ENCODE measurements at regions not wholly inside any gene's neighbourhood (a gene's known extent, or its start where the extent isn't known, plus 50 kb on each side); places are given as distances from the start of the nearest gene placed in this dataset.

GRCh38 chr9:86876621-86877196, 70.6 kb downstream of the GAS1 start:
- H3K4me3 Mint-ChIP-seq = peak overlapping the region in 1 of 3 experiments; percentile 31
- peaks cover 4% of the 10 kb centered on the region for H3K27me3 Mint-ChIP-seq (ENCODE audit: low read depth)
- peaks cover 4% of the 10 kb centered on the region for H3K4me1 Mint-ChIP-seq
- peak overlapping the region in 1 of 3 experiments; percentile 75 for H3K27ac Mint-ChIP-seq
- no peaks in the 10 kb centered on the region for H3K36me3 Mint-ChIP-seq (ENCODE audit: low read depth)
- H3K9me3 Mint-ChIP-seq = no peaks in the 10 kb centered on the region
- TF ChIP-seq CTCF (IDR thresholded peaks at IDR 0.05; ENCODE audit: unreplicated experiment in 3 of 3) = no peak

GRCh38 chr9:86868616-86869015, 78.7 kb downstream of the GAS1 start:
- Mint-ChIP-seq H3K4me3 (no peak overlapping the region), H3K36me3 (ENCODE audit: low read depth) (no peaks in the 10 kb centered on the region), H3K27me3 (ENCODE audit: low read depth) (no peaks in the 10 kb centered on the region), H3K27ac (peak overlapping the region; percentile 48 to 68 (median 57)), H3K4me1 (peaks cover 40% of the 10 kb centered on the region), H3K9me3 (no peaks in the 10 kb centered on the region)
- TF ChIP-seq CTCF (IDR thresholded peaks at IDR 0.05; ENCODE audit: unreplicated experiment in 3 of 3) = no peak

- peak overlapping the region; percentile 48 to 68 (median 57) for H3K27ac Mint-ChIP-seq
- H3K4me3 Mint-ChIP-seq = no peak overlapping the region
- no peaks in the 10 kb centered on the region for H3K36me3 Mint-ChIP-seq (ENCODE audit: low read depth)
- H3K4me1 Mint-ChIP-seq = peaks cover 44% of the 10 kb centered on the region
- H3K9me3 Mint-ChIP-seq = no peaks in the 10 kb centered on the region
- H3K27me3 Mint-ChIP-seq (ENCODE audit: low read depth) = no peaks in the 10 kb centered on the region
- no peak for TF ChIP-seq CTCF (IDR thresholded peaks at IDR 0.05; ENCODE audit: unreplicated experiment in 3 of 3)
Observed at GRCh38 chr9:86867804-86868313, 79.4 kb downstream of the GAS1 start.

GRCh38 chr9:86865952-86866351, 81.4 kb downstream of the GAS1 start:
- no peaks in the 10 kb centered on the region for H3K27me3 Mint-ChIP-seq (ENCODE audit: low read depth)

DNA sequence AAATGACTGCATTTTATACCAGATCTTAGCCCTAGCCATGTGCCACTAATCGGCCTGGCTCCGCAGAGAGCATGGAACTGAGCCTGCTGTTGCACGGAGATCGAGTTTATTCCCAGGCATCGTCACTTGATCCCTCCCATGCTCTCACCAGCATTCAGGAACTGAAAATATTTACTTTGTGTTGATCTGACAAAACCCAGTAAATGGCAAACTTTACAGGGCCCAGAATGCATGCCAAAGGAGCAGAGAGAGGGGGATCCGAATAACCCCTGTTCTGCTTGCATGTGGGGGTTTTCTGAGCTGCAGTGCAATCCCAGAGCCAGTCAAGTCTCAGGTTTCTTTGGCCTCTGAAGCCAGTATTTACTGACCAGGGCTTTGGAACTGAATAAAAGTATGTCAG, 87.3 kb downstream of the GAS1 start:
- H3K27me3 Mint-ChIP-seq (ENCODE audit: low read depth) = no peaks in the 10 kb centered on the region
- peak overlapping the region in 1 of 3 experiments; percentile 14 for H3K4me3 Mint-ChIP-seq
- H3K4me1 Mint-ChIP-seq = peaks cover 71% of the 10 kb centered on the region
- peak overlapping the region; percentile 86 to 99 (median 87) for H3K27ac Mint-ChIP-seq
- no peaks in the 10 kb centered on the region for H3K9me3 Mint-ChIP-seq
- TF ChIP-seq CTCF (IDR thresholded peaks at IDR 0.05; ENCODE audit: unreplicated experiment in 3 of 3) = no peak
- no peaks in the 10 kb centered on the region for H3K36me3 Mint-ChIP-seq (ENCODE audit: low read depth)

More at GRCh38 chr9:86865952-86866351, 81.4 kb downstream of the GAS1 start:
- no peak for TF ChIP-seq CTCF (IDR thresholded peaks at IDR 0.05; ENCODE audit: unreplicated experiment in 3 of 3)
- Mint-ChIP-seq H3K36me3 (ENCODE audit: low read depth) (no peaks in the 10 kb centered on the region), H3K27ac (peak overlapping the region; percentile 57 to 68 (median 63)), H3K4me3 (no peak overlapping the region), H3K9me3 (no peaks in the 10 kb centered on the region), H3K4me1 (peaks cover 44% of the 10 kb centered on the region)

DNA sequence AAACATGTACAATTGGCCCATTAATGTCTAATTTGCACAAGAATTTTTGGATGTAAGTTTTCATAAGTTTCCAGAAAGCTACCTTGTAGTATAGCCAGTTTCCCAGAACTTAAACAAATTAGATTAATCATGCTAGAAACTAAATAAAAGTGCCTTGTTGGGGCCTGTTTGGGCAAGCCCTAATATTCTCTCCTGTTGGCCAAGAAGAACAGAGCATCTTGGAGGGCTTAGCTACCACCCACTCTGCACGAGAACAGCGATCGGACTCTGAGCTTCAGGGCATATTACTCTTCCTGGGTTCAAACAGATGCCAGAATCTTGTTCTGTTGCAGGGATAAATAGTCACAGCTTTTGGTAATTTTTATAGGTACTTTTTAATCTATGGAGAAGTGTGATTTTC, 88.2 kb downstream of the GAS1 start:
- no peak for TF ChIP-seq CTCF (IDR thresholded peaks at IDR 0.05; ENCODE audit: unreplicated experiment in 3 of 3)
- H3K36me3 Mint-ChIP-seq (ENCODE audit: low read depth) = no peaks in the 10 kb centered on the region
- H3K4me3 Mint-ChIP-seq = peak overlapping the region in 1 of 3 experiments; percentile 63
- no peaks in the 10 kb centered on the region for H3K9me3 Mint-ChIP-seq
- H3K4me1 Mint-ChIP-seq = peaks cover 73% of the 10 kb centered on the region
- H3K27me3 Mint-ChIP-seq (ENCODE audit: low read depth) = no peaks in the 10 kb centered on the region
- peak overlapping the region; percentile 86 to 99 (median 87) for H3K27ac Mint-ChIP-seq

Measured in nephron (organoid).